HL-60 (cell line): ENCODE measurements at regions not wholly inside any gene's neighbourhood (a gene's known extent, or its start where the extent isn't known, plus 50 kb on each side); places are given as distances from the start of the nearest gene placed in this dataset.

ENCODE experiments used
- CTCF ChIP-seq: IDR thresholded peaks from one replicate; pipeline ENCODE4 v1.5.1; 2011; ENCODE audit warnings: low read length, control low read depth, inconsistent platforms; ENCODE audit not compliant: insufficient read depth
- GABPA ChIP-seq: IDR thresholded peaks from 2 replicates; pipeline ENCODE4 v1.6.1; 2012; ENCODE audit warnings: low read depth
- POLR2AphosphoS5 ChIP-seq: IDR thresholded peaks from 2 replicates; pipeline ENCODE4 v1.6.1; 2012; ENCODE audit warnings: low read depth
- REST ChIP-seq: IDR thresholded peaks from 2 replicates; pipeline ENCODE4 v1.6.1; 2012; ENCODE audit warnings: low read depth; ENCODE audit not compliant: insufficient replicate concordance
- SPI1 ChIP-seq: IDR thresholded peaks from 2 replicates; pipeline ENCODE4 v1.6.1; 2012; ENCODE audit warnings: low read depth, mild to moderate bottlenecking, borderline replicate concordance

- no peak for TF ChIP-seq POLR2AphosphoS5
- TF ChIP-seq CTCF, result no peak
- no peak for TF ChIP-seq GABPA
- no peak for TF ChIP-seq REST
- no peak for TF ChIP-seq SPI1
Measured at GRCh38 chr5:9841516-9842170, 211.5 kb upstream of the TAS2R1 start.
